ENCODE measurements at regions not wholly inside any gene's neighbourhood (a gene's known extent, or its start where the extent isn't known, plus 50 kb on each side); places are given as distances from the start of the nearest gene placed in this dataset.

- no peaks in the 10 kb centered on the region for H3K36me3 ChIP-seq (ENCODE audit: control insufficient read depth, insufficient read depth, low read length)
- H3K27me3 ChIP-seq (ENCODE audit: control insufficient read depth, insufficient read depth, low read length) = no peaks in the 10 kb centered on the region
- Mint-ChIP-seq H3K27ac (no peak overlapping the region), H3K4me3 (no peak overlapping the region), H3K27me3 (ENCODE audit: low read depth in 2 of 2) (no peaks in the 10 kb centered on the region), H3K4me1 (no peaks in the 10 kb centered on the region), H3K9me3 (peaks cover 13 to 15% of the 10 kb centered on the region in 2 donors), H3K36me3 (peaks cover 11% of the 10 kb centered on the region)
- no peak for DNase-seq
- H3K27ac ChIP-seq (ENCODE audit: low read length) = no peak overlapping the region
- intact Hi-C loops (cut with micrococcal nuclease) = no loop called here
- ATAC-seq = no peak
- peaks cover 8% of the 10 kb centered on the region for H3K9me3 ChIP-seq (ENCODE audit: control insufficient read depth, insufficient read depth, low read length)
- H3K4me1 ChIP-seq (ENCODE audit: control insufficient read depth, insufficient read depth, low read length) = no peaks in the 10 kb centered on the region
- H3K4me3 ChIP-seq (ENCODE audit: low read length) = no peak overlapping the region
- TF ChIP-seq, protein P1, sequence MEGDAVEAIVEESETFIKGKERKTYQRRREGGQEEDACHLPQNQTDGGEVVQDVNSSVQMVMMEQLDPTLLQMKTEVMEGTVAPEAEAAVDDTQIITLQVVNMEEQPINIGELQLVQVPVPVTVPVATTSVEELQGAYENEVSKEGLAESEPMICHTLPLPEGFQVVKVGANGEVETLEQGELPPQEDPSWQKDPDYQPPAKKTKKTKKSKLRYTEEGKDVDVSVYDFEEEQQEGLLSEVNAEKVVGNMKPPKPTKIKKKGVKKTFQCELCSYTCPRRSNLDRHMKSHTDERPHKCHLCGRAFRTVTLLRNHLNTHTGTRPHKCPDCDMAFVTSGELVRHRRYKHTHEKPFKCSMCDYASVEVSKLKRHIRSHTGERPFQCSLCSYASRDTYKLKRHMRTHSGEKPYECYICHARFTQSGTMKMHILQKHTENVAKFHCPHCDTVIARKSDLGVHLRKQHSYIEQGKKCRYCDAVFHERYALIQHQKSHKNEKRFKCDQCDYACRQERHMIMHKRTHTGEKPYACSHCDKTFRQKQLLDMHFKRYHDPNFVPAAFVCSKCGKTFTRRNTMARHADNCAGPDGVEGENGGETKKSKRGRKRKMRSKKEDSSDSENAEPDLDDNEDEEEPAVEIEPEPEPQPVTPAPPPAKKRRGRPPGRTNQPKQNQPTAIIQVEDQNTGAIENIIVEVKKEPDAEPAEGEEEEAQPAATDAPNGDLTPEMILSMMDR (IDR thresholded peaks at IDR 0.05) = no peak
Observed at GRCh38 chr9:24900179-24900578, 354.5 kb upstream of the IZUMO3 start.

DNA sequence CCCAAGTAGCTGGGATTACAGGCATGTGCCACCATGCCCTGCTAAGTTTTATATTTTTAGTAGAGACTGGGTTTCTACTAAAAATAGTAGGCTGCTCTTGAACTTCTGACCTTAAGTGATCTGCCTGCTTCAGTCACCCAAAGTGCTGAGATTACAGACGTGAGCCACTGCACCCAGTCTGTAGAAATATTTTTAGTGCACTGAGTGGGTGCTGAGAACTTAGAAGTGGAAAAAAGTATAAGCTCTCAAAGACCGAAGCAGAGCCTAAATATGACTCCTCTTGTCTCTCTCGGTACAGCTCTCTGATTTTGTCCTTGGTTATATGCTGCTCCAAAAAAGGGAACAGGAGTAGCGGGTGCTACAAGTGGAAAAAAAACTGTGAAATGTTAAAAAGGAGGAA lies 353.8 kb upstream of the IZUMO3 start:
- Mint-ChIP-seq H3K4me1 (no peaks in the 10 kb centered on the region), H3K27me3 (ENCODE audit: low read depth in 2 of 2) (no peaks in the 10 kb centered on the region), H3K9me3 (peaks cover 13 to 15% of the 10 kb centered on the region in 2 donors), H3K4me3 (no peak overlapping the region), H3K36me3 (peaks cover 11% of the 10 kb centered on the region), H3K27ac (no peak overlapping the region)
- ATAC-seq (no peak), DNase-seq (no peak)
- H3K4me3 ChIP-seq (ENCODE audit: low read length) = no peak overlapping the region
- H3K27me3 ChIP-seq (ENCODE audit: control insufficient read depth, insufficient read depth, low read length) = no peaks in the 10 kb centered on the region
- H3K27ac ChIP-seq (ENCODE audit: low read length) = no peak overlapping the region
- no peaks in the 10 kb centered on the region for H3K36me3 ChIP-seq (ENCODE audit: control insufficient read depth, insufficient read depth, low read length)
- TF ChIP-seq, protein P1 (IDR thresholded peaks at IDR 0.05) = no peak
- intact Hi-C loops (cut with micrococcal nuclease) = no loop called here
- 73% methylated on average over 4 of the region's 4 CpGs for WGBS (ENCODE audit: insufficient coverage)
- H3K9me3 ChIP-seq (ENCODE audit: control insufficient read depth, insufficient read depth, low read length) = peaks cover 8% of the 10 kb centered on the region
- H3K4me1 ChIP-seq (ENCODE audit: control insufficient read depth, insufficient read depth, low read length) = no peaks in the 10 kb centered on the region

DNA sequence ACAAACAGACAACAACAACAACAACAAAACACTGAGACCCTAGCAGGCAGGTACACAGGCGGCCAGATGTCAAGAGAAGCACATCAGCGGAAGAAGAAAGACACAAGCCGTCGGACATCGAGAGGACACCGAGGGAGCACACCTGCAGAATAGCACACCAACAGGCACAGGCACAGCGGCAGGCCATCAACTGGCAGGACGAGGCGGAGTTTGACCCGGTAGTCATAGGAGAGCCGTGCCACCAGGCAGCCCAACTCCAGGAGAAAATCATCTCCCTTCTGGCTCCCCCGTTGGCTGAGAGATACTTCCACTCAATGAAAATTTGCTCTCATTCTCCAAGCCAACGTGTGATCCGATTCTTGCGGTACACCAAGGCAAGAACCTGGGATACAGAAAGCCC lies 352.1 kb upstream of the IZUMO3 start:
- TF ChIP-seq, protein P1 (IDR thresholded peaks at IDR 0.05) = no peak
- Histone ChIP-seq H3K36me3 (ENCODE audit: control insufficient read depth, insufficient read depth, low read length) (no peaks in the 10 kb centered on the region), H3K4me1 (ENCODE audit: control insufficient read depth, insufficient read depth, low read length) (no peaks in the 10 kb centered on the region), H3K27ac (ENCODE audit: low read length) (no peak overlapping the region), H3K27me3 (ENCODE audit: control insufficient read depth, insufficient read depth, low read length) (no peaks in the 10 kb centered on the region), H3K9me3 (ENCODE audit: control insufficient read depth, insufficient read depth, low read length) (peaks cover 8% of the 10 kb centered on the region), H3K4me3 (ENCODE audit: low read length) (no peak overlapping the region)
- Mint-ChIP-seq H3K9me3 (peaks cover 16 to 25% of the 10 kb centered on the region in 2 donors), H3K36me3 (peaks cover 11% of the 10 kb centered on the region), H3K4me1 (no peaks in the 10 kb centered on the region), H3K27ac (no peak overlapping the region), H3K27me3 (ENCODE audit: low read depth in 2 of 2) (no peaks in the 10 kb centered on the region), H3K4me3 (no peak overlapping the region)
- WGBS (ENCODE audit: insufficient coverage) = 91% methylated on average over 15 of the region's 15 CpGs
- DNase-seq = no peak
- intact Hi-C loops (cut with micrococcal nuclease) = no loop called here
- ATAC-seq = no peak

- Histone ChIP-seq H3K36me3 (ENCODE audit: control insufficient read depth, insufficient read depth, low read length) (no peaks in the 10 kb centered on the region), H3K27me3 (ENCODE audit: control insufficient read depth, insufficient read depth, low read length) (no peaks in the 10 kb centered on the region), H3K27ac (ENCODE audit: low read length) (no peak overlapping the region), H3K9me3 (ENCODE audit: control insufficient read depth, insufficient read depth, low read length) (no peaks in the 10 kb centered on the region), H3K4me3 (ENCODE audit: low read length) (no peak overlapping the region), H3K4me1 (ENCODE audit: control insufficient read depth, insufficient read depth, low read length) (no peaks in the 10 kb centered on the region)
- WGBS (ENCODE audit: insufficient coverage) = 75% methylated on average over 2 of the region's 3 CpGs
- no peaks in the 10 kb centered on the region for H3K4me1 Mint-ChIP-seq
- no peak for DNase-seq
- H3K36me3 Mint-ChIP-seq = peaks cover under 1% of the 10 kb centered on the region
- peaks cover 13 to 29% of the 10 kb centered on the region in 2 donors for H3K9me3 Mint-ChIP-seq
- H3K27me3 Mint-ChIP-seq (ENCODE audit: low read depth in 2 of 2) = no peaks in the 10 kb centered on the region
- intact Hi-C loops (cut with micrococcal nuclease) = no loop called here
- TF ChIP-seq, protein P1 (IDR thresholded peaks at IDR 0.05) = no peak
- H3K27ac Mint-ChIP-seq = no peak overlapping the region
- H3K4me3 Mint-ChIP-seq = no peak overlapping the region
- no peak for ATAC-seq
Observed at GRCh38 chr9:24881361-24881760, 335.7 kb upstream of the IZUMO3 start.

Data from natural killer cell (primary cell).